ENCODE measurements at regions not wholly inside any gene's neighbourhood (a gene's known extent, or its start where the extent isn't known, plus 50 kb on each side); places are given as distances from the start of the nearest gene placed in this dataset.

GRCh38 chr20:6886065-6886729 is 118.7 kb downstream of the BMP2 start:
- no peak for DNase-seq

DNA sequence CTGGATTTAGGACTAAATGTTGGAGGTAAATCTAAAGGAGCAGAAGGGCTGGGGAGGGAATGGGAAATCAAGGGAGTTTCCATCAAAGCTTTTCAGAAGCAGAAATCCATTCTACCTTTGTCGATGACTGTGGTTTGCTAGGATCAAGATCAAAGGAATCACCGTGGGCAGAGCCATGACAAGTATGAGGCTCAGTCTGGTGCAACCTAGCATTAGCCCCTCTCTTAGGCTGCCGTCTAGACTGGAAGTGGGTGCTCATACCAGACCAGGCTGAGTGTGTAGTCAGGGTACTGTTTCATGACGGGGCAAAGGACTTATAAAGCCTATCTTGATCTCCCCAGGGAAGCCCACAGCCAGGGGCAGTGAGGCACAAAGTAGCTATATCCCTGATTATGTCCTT is 120.5 kb downstream of the BMP2 start:
- no peak for DNase-seq

GRCh38 chr20:6888736-6889395 is 121.4 kb downstream of the BMP2 start:
- DNase-seq: no peak

GRCh38 chr20:6892724-6893123 is 125.2 kb downstream of the BMP2 start:
- DNase-seq: no peak

GRCh38 chr20:6898928-6899327 is 131.4 kb downstream of the BMP2 start:
- DNase-seq: no peak

DNA sequence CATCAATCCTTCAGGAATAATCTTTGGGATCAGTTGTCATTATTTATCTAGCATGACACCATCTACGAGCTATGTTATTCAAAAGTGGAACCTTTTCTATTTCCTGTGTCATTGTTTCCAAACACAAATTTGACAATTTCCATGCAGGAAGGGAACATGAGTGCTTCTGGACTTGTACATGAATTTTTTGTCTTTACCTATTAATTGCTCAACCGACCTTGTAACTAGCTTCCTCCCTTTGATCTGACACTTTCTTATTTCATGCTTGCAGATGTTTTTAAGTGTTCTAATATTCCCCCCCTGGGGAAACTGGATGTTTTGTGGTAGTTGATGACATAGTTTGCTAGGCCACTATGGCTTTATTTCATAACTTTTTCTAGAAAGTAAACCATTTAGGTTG is 139.4 kb downstream of the BMP2 start:
- no peak for DNase-seq

DNA sequence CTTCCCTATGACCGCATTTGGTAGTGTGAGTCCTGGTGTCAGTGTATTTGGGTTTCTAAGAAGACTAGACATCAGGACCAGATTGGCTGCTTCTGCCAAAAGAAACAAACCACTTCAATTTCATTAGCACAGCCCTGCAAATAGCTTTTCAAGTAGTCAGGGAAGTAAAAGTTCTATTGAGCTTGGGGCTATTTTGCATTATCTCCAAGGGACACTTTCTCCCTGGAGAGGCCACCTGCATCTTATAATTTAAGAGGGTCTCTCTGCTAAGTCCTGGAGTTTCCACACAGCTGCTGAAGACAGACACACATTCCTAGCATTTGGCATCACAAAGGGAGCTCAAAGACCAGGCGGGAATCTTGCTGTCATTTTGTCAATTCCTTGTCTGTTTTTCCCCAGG is 141.2 kb downstream of the BMP2 start:
- DNase-seq: no peak

- no peak for DNase-seq
Observed at GRCh38 chr20:6909608-6910007, 142.1 kb downstream of the BMP2 start.

GRCh38 chr20:6914986-6915385 is 147.5 kb downstream of the BMP2 start:
- DNase-seq: no peak

GRCh38 chr20:6916938-6917337 is 149.5 kb downstream of the BMP2 start:
- DNase-seq: no peak

DNA sequence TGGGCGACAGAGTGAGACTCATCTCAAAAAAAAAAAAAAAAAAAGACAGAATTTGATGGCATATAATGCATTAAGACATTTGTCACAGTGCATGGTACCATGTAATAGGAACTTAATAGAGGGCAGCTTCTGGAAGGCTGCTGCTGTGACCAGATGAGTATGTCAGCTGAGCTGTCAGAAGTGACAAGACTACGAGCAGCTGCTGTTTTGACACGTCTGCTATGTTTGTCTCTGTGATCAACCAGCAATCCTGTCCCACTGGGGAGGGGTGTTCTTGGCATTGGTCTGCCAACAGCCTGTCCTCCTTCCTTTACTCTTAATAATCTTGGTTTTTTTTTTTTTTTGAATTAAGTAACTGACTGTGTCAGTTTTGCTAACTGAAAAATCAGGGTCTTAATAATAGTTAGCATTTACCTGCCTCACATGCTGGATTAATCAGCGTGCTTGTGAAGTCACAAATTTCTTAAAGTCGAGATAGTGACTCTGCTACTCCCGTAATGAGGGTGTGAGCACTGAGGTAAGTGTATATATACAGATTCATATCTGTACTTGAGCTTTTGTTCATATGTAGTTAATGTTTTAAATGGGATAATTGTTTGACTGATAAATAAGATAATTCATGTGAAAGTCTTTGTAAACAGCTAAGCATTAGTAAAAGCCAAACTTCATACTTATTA is 152.4 kb downstream of the BMP2 start:
- no peak for DNase-seq

DNA sequence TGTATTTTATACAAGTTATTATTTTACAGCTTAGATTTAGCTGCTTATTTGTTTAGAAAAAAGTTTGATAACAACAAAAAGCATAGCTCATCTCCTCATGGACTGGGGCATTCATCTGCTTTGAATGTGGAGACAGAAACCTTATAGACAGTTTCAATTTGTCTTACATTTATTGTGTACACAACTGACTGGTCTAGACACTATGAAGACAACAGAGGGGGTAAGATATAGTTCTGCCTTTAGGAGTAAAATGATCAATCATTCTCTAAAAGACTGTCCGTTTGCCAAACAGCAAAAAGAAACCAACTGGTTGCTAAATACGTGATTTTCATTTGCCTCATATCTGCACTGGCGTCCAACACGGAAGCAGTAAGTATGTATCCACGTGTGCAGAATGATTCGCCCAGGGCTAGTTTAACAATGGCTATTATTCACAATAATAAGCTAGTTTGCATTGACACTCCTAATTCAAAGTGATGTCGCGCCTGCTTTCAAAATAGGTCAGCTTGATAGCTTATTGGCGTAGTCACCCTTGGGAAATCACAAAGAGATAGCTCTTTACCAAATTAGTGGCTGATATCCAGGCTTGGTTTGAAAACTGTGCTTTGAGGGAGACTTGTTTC is 153.6 kb downstream of the BMP2 start:
- DNase-seq: no peak

- DNase-seq: no peak
Observed at GRCh38 chr20:6921717-6922386, 154.4 kb downstream of the BMP2 start.

DNA sequence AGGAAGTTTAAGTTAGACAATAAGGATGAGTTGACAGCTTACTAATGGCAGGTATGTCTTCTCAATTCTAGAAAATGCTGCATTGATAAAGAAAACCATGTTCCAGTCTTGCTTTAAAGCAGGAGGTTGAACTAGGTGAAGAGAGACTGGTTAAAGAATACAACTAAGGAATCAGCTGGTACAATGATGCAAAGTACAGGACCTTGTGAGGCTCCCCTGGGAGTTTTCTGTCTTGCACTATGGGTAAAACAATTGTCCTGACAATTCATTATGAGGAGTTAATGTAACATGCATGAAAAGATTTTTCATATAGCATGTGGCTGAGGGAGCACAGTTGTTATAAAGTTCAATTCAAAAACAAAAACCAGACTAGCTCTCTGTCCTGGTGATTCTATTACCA is 157.2 kb downstream of the BMP2 start:
- DNase-seq: no peak

- no peak for DNase-seq
Observed at GRCh38 chr20:6925744-6926278, 158.3 kb downstream of the BMP2 start.

DNA sequence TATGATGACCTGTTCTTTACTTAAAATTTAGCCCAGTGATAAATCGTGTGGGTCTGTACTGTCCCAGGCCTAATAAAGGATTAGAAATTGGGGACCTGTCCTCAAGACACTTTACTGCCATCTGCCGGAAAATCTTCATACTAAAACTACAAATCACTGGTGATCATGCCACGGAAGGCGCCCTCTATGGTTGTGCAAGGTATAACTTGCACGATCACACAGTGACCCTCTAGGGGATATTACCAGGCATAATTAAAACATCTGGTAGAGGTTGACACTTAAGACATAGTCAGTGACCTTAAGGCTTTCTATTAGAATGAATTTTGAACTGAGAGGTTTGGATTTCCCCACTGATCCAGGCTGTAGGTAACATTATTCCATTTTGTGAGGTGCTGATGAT is 172.6 kb downstream of the BMP2 start:
- peak in 1 of 2 donors; percentile 1 for DNase-seq

DNA sequence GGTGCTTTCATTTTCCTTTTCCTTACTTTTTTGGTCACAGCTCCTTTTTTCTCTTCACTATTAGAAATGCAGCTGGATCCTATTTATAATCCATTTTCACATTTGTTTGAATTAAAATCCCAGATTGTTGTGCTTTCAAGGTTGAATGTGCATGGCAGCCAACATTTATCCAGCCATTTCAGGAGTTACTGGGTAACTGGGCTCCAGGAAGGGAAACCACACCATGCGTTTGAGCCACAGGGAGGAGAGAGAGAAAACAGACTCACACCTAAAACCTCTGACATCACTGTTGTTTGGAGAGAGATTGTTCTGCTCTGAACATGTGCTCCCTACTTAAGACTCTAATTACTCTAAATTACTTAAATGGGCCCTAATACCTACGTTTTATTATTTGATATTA is 173.4 kb downstream of the BMP2 start:
- no peak for DNase-seq

GRCh38 chr20:6941571-6941970 is 174.1 kb downstream of the BMP2 start:
- no peak for DNase-seq

- no peak for DNase-seq
Observed at GRCh38 chr20:6942266-6942665, 174.8 kb downstream of the BMP2 start.

GRCh38 chr20:6944292-6944691 is 176.8 kb downstream of the BMP2 start:
- no peak for DNase-seq

GRCh38 chr20:6953611-6954010 is 186.1 kb downstream of the BMP2 start:
- no peak for DNase-seq

- DNase-seq: no peak
Observed at GRCh38 chr20:6954219-6954618, 186.7 kb downstream of the BMP2 start.

DNA sequence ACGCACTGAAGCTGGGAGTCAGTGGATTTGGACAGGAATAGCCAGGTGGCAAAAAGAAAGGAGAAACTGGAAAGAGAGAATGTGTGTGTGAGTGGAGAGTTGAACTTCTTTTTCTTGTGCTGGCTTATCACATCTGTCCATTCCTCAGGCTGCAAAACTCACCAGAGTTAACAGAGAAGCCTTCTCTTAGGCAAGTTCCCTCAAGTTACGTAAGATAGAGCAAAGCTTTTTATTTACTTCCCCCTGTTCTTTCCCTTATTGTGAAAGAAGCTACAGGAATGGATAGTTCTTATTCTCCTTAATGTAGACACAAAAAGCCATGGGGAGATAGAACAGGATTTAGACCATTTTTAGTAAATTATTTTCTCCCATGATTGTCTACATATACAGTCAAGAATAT is 188.6 kb downstream of the BMP2 start:
- DNase-seq: no peak

Data from stimulated activated CD4-positive, alpha-beta T cell treated with anti-CD3 and anti-CD28 coated beads, Interleukin-2, amount 100 ng/mL, for 24 hours (primary cell).